ENCODE measurements at regions not wholly inside any gene's neighbourhood (a gene's known extent, or its start where the extent isn't known, plus 50 kb on each side); places are given as distances from the start of the nearest gene placed in this dataset.

DNA sequence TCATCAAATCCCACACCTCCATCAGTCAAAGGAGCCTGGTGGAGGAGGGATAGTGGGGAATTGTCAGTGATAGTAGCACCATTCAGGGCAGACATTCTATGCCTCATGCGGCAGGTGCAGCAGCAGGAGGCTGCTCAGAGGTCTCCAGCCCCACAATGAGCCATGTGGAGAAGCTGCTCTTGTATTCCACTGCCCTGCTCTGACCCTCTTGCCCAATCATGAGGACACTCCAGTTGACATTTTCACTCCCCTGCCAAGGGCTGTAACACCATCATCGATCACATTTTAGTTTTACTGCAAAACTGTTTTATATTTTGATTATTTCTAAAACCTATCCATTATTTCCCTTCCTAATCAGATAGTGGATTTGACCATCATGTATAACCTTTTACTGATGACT lies 487.6 kb upstream of the KLHL29 start:
- H3K4me3 ChIP-seq (replicated peaks in 1 of 2; ENCODE audit: low read depth in 2 of 2, low read length in 2 of 2): no peak overlapping the region
- no peak for DNase-seq (ENCODE audit: low read depth in 2 of 2)
- no peak for TF ChIP-seq CTCF (IDR thresholded peaks at IDR 0.05; ENCODE audit: low read depth, low read length)

DNA sequence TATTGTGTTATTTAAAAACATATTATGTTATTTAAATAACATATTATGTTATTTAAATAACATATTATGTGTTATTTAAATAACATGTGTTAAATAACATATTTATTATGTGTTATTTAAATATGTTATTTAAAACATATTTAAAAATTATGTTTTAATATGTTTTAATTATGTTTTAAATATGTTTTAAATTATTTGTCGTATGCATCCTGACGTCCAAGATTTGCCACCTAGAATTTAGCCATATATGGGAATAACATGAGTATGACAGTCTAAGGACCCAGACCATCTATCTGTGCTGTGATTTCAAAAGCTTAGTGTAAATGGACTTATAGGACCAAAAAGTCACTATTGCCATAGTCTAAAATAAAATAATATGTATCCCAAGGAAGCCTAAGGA lies 484.3 kb upstream of the KLHL29 start:
- TF ChIP-seq CTCF (IDR thresholded peaks at IDR 0.05; ENCODE audit: low read depth, low read length): no peak
- DNase-seq (ENCODE audit: low read depth in 2 of 2): no peak
- no peak overlapping the region for H3K4me3 ChIP-seq (replicated peaks in 1 of 2; ENCODE audit: low read depth in 2 of 2, low read length in 2 of 2)

DNA sequence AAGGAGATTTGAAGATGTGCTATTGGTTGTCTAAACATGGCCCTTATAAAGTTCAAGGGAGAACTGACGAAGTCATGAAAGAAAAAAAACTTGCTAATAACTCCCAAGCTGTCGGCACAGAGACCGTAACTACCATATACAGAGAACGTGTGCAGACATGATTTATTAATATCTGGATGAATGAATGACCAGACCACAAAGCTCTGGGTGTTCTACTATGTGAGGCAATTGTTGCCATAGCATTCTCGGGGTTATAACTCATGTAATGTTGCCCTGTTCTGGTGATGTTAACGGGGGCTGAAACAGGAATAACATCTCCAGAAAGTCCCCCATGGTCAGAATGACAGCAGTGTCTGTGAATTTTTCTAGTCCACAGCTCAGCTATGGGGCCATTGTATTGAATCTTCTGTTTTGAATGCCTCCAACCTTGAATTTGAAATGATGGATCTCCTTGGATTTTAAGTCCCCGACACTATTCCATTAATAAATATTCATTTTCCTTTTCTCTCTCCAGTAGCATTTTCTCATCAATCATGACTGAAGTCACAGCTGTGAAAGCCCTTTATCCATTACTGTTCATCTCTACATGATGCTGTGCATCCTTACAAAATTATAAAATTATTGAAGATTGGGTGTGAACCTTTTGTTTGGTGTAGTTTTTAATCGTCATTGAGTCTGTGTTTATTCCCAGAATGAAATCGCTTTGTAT lies 483.4 kb upstream of the KLHL29 start:
- no peak overlapping the region for H3K4me3 ChIP-seq (replicated peaks in 1 of 2; ENCODE audit: low read depth in 2 of 2, low read length in 2 of 2)
- DNase-seq (ENCODE audit: low read depth in 2 of 2): no peak
- TF ChIP-seq CTCF (IDR thresholded peaks at IDR 0.05; ENCODE audit: low read depth, low read length): no peak

DNA sequence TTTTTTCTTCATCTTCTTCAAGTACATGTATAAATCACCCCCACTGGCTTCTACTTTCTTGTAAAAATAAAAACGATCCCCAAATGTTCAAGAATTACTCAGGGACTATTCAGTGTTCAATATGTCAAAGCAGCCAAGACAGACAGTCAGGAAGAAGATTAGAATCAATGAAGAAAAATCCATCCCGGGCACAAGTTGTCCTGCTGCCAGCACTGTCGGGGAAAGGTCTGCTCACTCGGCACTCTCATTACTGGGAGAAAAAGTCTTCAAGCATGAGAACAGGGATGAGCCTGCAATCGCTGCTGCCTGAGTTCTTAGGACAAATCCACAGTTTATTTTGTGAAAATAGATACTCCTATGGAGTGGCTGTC lies 482.8 kb upstream of the KLHL29 start:
- DNase-seq (ENCODE audit: low read depth in 2 of 2): no peak
- no peak overlapping the region for H3K4me3 ChIP-seq (replicated peaks in 1 of 2; ENCODE audit: low read depth in 2 of 2, low read length in 2 of 2)
- no peak for TF ChIP-seq CTCF (IDR thresholded peaks at IDR 0.05; ENCODE audit: low read depth, low read length)

- DNase-seq (ENCODE audit: low read depth in 2 of 2): no peak
- H3K4me3 ChIP-seq (replicated peaks in 1 of 2; ENCODE audit: low read depth in 2 of 2, low read length in 2 of 2): no peak overlapping the region
- no peak for TF ChIP-seq CTCF (IDR thresholded peaks at IDR 0.05; ENCODE audit: low read depth, low read length)
These were observed 482.3 kb upstream of the KLHL29 start for GRCh38 chr2:22902662-22903165.

- no peak overlapping the region for H3K4me3 ChIP-seq (replicated peaks in 1 of 2; ENCODE audit: low read depth in 2 of 2, low read length in 2 of 2)
- no peak for TF ChIP-seq CTCF (IDR thresholded peaks at IDR 0.05; ENCODE audit: low read depth, low read length)
- no peak for DNase-seq (ENCODE audit: low read depth in 2 of 2)
These were observed 481.4 kb upstream of the KLHL29 start for GRCh38 chr2:22903616-22904015.

Data from cardiac fibroblast (primary cell).